GM18511 (cell line): ENCODE measurements at regions not wholly inside any gene's neighbourhood (a gene's known extent, or its start where the extent isn't known, plus 50 kb on each side); places are given as distances from the start of the nearest gene placed in this dataset.
A peak's percentile ranks its signal among the peaks of the same experiment; 100 is the strongest.

Source experiments
- ATAC-seq: cut with Tn5 transposase; IDR thresholded peaks from one replicate; pipeline ENCODE4 v1.9.1; 2021; ENCODE audit warnings: mild to moderate bottlenecking, moderate library complexity; ENCODE audit not compliant: unreplicated experiment

DNA sequence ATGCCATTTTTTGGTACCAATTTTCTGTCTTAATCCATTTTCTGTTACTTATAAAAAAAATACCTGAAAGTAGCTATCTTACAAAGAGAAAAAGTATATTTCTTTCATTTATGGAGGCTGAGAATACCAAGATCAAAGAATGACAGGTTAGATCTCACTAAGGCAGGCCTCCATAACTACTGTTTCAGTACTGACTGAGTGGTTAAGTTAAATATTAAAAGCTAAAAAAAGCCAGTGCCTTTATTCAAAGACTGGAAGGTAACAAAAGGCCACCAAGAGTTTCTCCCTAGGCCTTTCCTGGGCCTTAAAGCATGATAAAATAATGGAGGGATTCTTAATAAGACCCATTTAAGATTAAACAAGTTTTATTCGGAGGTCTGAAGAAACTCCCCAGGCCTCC, 687.7 kb upstream of the ADGRL4 start:
- ATAC-seq, result peak; percentile 65

GRCh38 chr1:79693441-79694114, 687.0 kb upstream of the ADGRL4 start:
- peak; percentile 16 for ATAC-seq

DNA sequence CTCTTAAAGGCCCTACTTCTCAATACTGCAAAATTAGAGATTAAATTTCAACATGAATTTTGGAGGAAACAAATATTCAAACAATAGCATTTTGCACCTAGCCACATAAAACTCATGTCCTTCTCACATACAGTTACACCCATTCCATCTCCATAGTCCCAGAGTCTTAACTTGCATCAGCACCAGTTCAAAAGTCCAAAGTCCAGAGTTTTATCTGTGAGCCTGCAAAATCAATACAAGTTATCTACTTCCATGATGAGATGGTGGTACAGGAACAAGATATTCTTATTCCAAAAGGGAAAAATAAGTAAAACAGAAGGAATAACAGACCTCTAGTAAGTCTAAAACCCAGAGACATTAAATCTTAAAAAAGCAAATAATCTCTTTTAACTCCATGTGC, 686.0 kb upstream of the ADGRL4 start:
- ATAC-seq, result no peak

GRCh38 chr1:79688932-79689331, 682.4 kb upstream of the ADGRL4 start:
- ATAC-seq, result no peak

DNA sequence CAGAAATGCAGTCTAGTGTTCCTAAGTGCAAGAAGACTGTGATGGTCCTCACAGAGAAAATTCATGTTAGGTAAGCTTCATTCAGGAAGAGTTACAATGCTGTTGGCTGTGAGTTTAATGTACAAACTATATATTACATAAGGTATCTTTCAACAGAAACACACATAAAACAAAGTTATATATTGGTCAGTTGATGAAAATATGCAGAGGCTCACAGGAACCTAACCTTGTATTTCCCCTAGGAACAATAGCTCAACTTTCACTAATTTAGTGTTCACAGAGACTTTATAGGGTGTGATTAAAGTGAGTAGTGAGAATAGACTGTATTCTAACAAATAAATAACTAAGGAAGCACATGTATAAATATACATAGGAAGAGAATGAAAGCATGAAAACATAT, 676.9 kb upstream of the ADGRL4 start:
- no peak for ATAC-seq

DNA sequence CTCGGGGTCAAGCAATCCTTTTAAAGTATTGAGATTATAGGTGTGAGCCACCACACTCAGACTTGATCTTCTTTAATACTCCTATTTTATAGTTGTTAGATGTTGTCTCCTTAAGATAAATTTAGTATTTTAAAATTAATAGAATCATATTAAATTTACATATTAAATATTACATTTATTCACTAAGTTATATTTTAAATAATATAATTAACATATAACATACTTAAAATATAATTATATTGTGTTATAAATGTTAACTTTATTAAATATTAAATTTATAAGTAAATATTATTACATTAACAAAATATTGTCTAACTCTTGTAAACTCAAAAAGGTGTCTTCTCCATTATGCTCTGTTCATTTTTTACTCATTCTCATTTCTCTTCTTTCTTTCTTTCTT, 675.9 kb upstream of the ADGRL4 start:
- ATAC-seq, result no peak

DNA sequence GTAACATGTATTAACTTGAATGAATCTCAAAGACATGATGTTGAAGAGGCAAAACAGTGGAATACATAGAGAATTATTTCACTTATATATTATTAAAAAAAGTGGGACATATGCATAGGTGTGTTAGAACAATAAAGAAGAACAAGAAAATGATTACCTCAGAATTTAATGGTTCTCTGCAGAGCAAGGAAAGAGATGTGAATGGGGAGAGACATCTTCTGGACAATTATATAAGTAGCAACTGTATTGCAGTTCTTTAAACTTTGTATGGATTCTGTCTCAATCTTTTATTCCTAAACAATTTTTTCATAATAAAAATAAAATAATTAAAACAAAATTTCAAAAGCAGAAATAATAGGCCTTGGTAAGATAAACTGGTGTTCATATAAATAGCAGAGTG, 674.9 kb upstream of the ADGRL4 start:
- no peak for ATAC-seq

GRCh38 chr1:79679916-79680315, 673.4 kb upstream of the ADGRL4 start:
- ATAC-seq, result no peak

GRCh38 chr1:79667848-79668696, 661.5 kb upstream of the ADGRL4 start:
- peak; percentile 98 for ATAC-seq

DNA sequence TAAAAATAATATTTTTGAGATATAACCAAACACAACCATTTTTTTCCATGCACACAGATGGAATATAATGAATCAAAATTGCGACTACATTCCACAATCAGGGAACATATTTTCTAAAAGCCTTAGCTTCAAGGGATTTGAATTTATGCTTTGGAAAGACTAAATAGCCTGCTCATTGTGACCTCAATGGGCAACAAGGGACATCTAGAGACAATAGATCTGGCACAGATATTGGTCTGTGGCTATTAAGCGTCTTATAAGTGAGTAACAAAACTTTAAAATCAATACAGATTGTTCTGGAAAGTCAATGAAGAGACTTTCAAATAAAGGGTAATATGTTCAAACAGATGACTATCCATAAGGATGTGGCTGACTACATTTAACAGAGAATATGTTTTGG, 660.6 kb upstream of the ADGRL4 start:
- ATAC-seq, result no peak

- no peak for ATAC-seq
Measured at GRCh38 chr1:79663916-79664315, 657.4 kb upstream of the ADGRL4 start.

DNA sequence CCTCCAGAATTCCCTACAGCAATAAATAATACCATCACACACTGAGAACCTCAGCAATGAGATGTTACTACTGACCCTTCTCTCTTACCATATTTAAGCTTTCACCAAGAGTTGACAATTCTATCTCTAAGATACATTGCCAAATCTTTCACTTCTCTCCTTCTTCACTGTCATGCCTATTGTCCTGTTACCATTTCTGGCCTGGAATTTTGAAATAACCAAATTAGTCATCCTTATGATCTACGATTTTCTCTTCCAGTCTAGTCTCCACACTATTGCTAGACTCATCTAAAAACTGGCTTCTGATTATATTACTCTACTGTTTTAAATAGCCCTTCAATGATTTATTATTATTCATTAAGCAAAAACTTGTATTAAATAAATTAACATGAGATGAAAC, 656.1 kb upstream of the ADGRL4 start:
- ATAC-seq, result no peak

GRCh38 chr1:79660129-79660528, 653.6 kb upstream of the ADGRL4 start:
- no peak for ATAC-seq

GRCh38 chr1:79657951-79658658, 651.6 kb upstream of the ADGRL4 start:
- no peak for ATAC-seq

DNA sequence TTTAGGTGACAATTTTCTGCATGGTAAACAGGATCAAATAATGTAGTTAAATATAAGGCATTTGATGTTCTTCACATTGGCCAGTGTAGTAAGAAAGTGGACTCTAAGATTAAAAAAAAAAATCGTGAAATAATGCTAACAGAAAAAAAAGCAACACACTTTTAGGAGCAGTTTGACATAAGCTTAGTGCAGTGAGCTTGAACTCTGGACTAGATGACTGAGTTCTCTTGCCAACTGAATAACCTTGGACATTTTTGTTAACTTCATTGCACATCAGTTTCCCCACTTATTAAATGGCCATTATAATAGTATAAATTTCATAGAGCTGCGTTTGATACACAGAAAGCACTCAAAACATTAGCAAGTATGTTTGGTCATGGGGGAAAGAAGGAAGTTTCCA, 649.3 kb upstream of the ADGRL4 start:
- no peak for ATAC-seq

DNA sequence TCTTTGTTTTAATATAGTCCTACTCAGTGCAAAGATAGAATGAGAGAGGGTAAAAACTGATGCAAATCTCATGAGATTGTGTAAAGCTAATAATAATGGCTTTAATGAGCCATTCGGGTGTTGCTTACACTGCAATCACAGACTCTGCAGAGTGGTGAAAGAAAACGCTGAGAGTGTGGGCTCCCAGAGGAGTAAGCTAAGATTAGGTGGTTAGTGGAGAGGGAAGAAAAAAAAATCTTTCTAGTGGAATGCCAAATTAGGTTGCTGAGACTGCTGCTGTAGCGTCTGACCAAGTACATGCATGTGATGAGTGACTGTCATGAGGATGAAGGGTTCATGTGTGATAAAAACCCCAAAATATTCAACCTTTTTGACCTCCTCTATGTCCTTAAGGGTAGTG, 645.9 kb upstream of the ADGRL4 start:
- no peak for ATAC-seq

DNA sequence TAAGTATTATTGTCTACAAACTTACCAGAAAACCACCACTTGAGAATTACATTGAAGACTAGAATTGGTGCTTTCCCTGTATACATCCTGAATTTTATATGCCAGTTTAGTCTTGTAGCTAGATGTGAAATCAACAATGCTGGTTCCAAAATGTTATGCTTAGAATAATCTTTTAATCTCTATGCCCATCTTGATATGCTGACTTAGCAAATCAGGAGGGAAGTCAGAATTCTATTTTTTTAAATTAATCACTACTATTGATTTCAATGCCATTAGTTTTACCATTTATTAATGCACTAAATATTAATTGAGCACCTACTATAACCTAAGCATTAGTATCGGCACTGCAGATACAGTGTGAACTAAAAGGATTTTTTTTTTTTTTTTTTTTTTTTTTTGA, 641.6 kb upstream of the ADGRL4 start:
- no peak for ATAC-seq

- no peak for ATAC-seq
Measured at GRCh38 chr1:79646880-79647279, 640.4 kb upstream of the ADGRL4 start.

DNA sequence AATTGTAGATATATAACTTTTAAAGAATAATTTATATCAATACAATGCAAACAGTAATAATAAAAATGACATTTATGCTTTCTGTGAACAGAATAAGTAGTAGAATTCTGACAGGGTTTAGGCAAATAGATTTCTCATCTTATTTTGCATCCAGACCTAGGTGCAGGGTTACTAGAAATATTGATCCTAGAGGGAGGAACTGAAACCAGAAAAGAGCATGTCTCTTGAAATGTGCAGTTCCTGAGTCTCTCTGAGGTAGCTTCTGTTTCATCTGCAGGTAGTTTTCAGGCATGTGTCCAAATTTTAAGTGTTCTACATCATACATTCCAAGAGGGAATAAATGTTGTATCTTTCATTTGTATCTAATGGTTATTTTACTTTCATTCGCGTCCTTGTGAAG, 631.9 kb upstream of the ADGRL4 start:
- ATAC-seq, result peak; percentile 100

GRCh38 chr1:79633456-79633855, 626.9 kb upstream of the ADGRL4 start:
- peak; percentile 39 for ATAC-seq

- ATAC-seq, result peak; percentile 92
Measured at GRCh38 chr1:79629414-79629813, 622.9 kb upstream of the ADGRL4 start.

DNA sequence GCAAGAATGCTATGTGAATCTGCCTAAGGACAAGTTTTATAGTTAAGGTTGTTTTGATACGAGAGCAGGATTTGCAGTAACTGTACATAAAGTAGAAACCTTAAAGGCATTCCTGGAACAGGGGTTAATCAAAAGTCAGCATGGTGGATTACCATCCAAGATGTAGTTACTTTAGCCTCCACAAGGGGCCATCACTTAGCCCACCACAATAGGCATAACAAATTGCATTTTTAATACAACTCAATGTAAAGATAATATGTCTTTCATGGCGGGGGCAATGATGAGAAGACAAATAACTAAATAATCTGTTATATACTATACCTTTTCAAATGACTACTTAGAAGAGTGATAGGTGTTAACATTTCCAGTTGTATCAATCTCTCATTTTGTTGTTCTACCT, 611.2 kb upstream of the ADGRL4 start:
- no peak for ATAC-seq
